HEK293 (cell line): ENCODE measurements at regions not wholly inside any gene's neighbourhood (a gene's known extent, or its start where the extent isn't known, plus 50 kb on each side); places are given as distances from the start of the nearest gene placed in this dataset.
A peak's percentile ranks its signal among the peaks of the same experiment; 100 is the strongest.

Source experiments
- CTCF ChIA-PET: fragments of 350-600 bp; formaldehyde crosslinking; extraction: SDS; loops from one replicate; lab custom pipeline; 2021; ENCODE audit warnings: antibody characterized with exemption; lab: Yijun Ruan, JAX
- POLR2A ChIA-PET: fragments of 300-600 bp; formaldehyde crosslinking; extraction: SDS; loops from one replicate; lab custom pipeline; 2020; ENCODE audit warnings: antibody characterized with exemption, inconsistent platforms; lab: Yijun Ruan, JAX
- H3K27ac ChIP-seq: fragments of 200-500 bp; sonication (Bioruptor generic); 2 replicates; pipeline ENCODE4 v1.5.1; 2014; ENCODE audit warnings: low read depth, low read length, control low read depth, inconsistent platforms; ENCODE audit errors: extremely low read depth
- H3K36me3 ChIP-seq, 2 experiments: fragments of 200-500 bp in 1 of 2; sonication (Bioruptor generic) in 1 of 2; 1 replicate in 1 of 2; 2 replicates in 1 of 2; pipeline ENCODE4 v1.5.1; 2014 to 2017; ENCODE audit warnings: inconsistent platforms in 2 of 2, low read length in 2 of 2; ENCODE audit not compliant: control insufficient read depth in 2 of 2, insufficient read depth in 1 of 2
- H3K4me1 ChIP-seq: fragments of 200-500 bp; sonication (Bioruptor generic); 2 replicates; pipeline ENCODE4 v1.5.1; 2014; ENCODE audit warnings: mild to moderate bottlenecking, low read length, inconsistent platforms; ENCODE audit not compliant: control insufficient read depth, insufficient read depth
- H3K4me3 ChIP-seq: 2 replicates; pipeline ENCODE4 v1.5.1; 2011; ENCODE audit warnings: low read depth, mild to moderate bottlenecking, control low read depth, low read length, moderate library complexity
- H3K9me3 ChIP-seq: fragments of 200-500 bp; sonication (Bioruptor generic); 2 replicates; pipeline ENCODE4 v1.5.1; 2014; ENCODE audit warnings: low read depth, low read length, inconsistent platforms; ENCODE audit not compliant: control insufficient read depth, insufficient read depth
- BCL11B ChIP-seq: fragments of 450-650 bp; formaldehyde crosslinking; IDR thresholded peaks from 2 replicates; pipeline ENCODE4 v1.5.1; 2016; ENCODE audit warnings: low read depth, missing biosample characterization, missing genetic modification characterization
- CTCF ChIP-seq: fragments of 450-650 bp; formaldehyde crosslinking; IDR thresholded peaks from 2 replicates; pipeline ENCODE4 v1.5.1; 2016; ENCODE audit warnings: missing biosample characterization, missing genetic modification characterization
- EGR2 ChIP-seq: fragments of 450-650 bp; formaldehyde crosslinking; IDR thresholded peaks from 2 replicates; pipeline ENCODE4 v1.5.1; 2016; ENCODE audit warnings: low read depth, missing biosample characterization, missing genetic modification characterization
- FEZF1 ChIP-seq: fragments of 450-650 bp; formaldehyde crosslinking; IDR thresholded peaks from 2 replicates; pipeline ENCODE4 v1.5.1; 2016; ENCODE audit warnings: missing biosample characterization, missing genetic modification characterization
- KLF9 ChIP-seq: fragments of 450-650 bp; formaldehyde crosslinking; IDR thresholded peaks from 2 replicates; pipeline ENCODE4 v1.5.1; 2016; ENCODE audit warnings: missing biosample characterization, missing genetic modification characterization, low read depth
- MEIS1 ChIP-seq: sonication (generic); formaldehyde crosslinking; IDR thresholded peaks from 2 replicates; pipeline ENCODE4 v1.8.1; 2022; ENCODE audit warnings: missing genetic modification reagents, mild to moderate bottlenecking, borderline replicate concordance
- PATZ1 ChIP-seq: fragments of 450-650 bp; formaldehyde crosslinking; IDR thresholded peaks from 2 replicates; pipeline ENCODE4 v1.5.1; 2016; ENCODE audit warnings: missing biosample characterization, missing genetic modification characterization
- PRDM10 ChIP-seq: fragments of 450-650 bp; formaldehyde crosslinking; IDR thresholded peaks from 2 replicates; pipeline ENCODE4 v1.5.1; 2016; ENCODE audit warnings: missing biosample characterization, missing genetic modification characterization
- SCRT2 ChIP-seq: fragments of 450-650 bp; formaldehyde crosslinking; IDR thresholded peaks from 2 replicates; pipeline ENCODE4 v1.5.1; 2016; ENCODE audit warnings: missing biosample characterization, missing genetic modification characterization
- SP3 ChIP-seq: fragments of 450-650 bp; formaldehyde crosslinking; IDR thresholded peaks from 2 replicates; pipeline ENCODE4 v1.5.1; 2016; ENCODE audit warnings: missing biosample characterization, missing genetic modification characterization
- ZBTB17 ChIP-seq: fragments of 450-650 bp; formaldehyde crosslinking; IDR thresholded peaks from 2 replicates; pipeline ENCODE4 v1.5.1; 2016; ENCODE audit warnings: missing biosample characterization, missing genetic modification characterization
- ZBTB48 ChIP-seq: fragments of 450-650 bp; formaldehyde crosslinking; IDR thresholded peaks from 2 replicates; pipeline ENCODE4 v1.5.1; 2016; ENCODE audit warnings: missing biosample characterization, missing genetic modification characterization
- ZFP69B ChIP-seq: fragments of 450-650 bp; formaldehyde crosslinking; IDR thresholded peaks from 2 replicates; pipeline ENCODE4 v1.5.1; 2016; ENCODE audit warnings: missing biosample characterization, missing genetic modification characterization
- ZNF19 ChIP-seq: fragments of 450-650 bp; formaldehyde crosslinking; IDR thresholded peaks from 2 replicates; pipeline ENCODE4; 2016; ENCODE audit warnings: missing biosample characterization, missing genetic modification characterization, low read depth
- ZNF248 ChIP-seq: fragments of 450-650 bp; formaldehyde crosslinking; IDR thresholded peaks from 2 replicates; pipeline ENCODE4 v1.5.1; 2017; ENCODE audit warnings: missing biosample characterization, missing genetic modification characterization
- ZNF292 ChIP-seq: fragments of 450-650 bp; formaldehyde crosslinking; IDR thresholded peaks from 2 replicates; pipeline ENCODE4 v1.5.1; 2016; ENCODE audit warnings: low read depth, missing biosample characterization, missing genetic modification characterization, borderline replicate concordance
- ZNF324 ChIP-seq: fragments of 450-650 bp; formaldehyde crosslinking; IDR thresholded peaks from 2 replicates; pipeline ENCODE4 v1.5.1; 2016; ENCODE audit warnings: missing biosample characterization, missing genetic modification characterization
- ZNF335 ChIP-seq: fragments of 450-650 bp; formaldehyde crosslinking; conservative IDR thresholded peaks from 2 replicates; pipeline ENCODE4 v1.5.1; 2016; ENCODE audit warnings: missing biosample characterization, missing genetic modification characterization
- ZNF37A ChIP-seq: fragments of 450-650 bp; IDR thresholded peaks from 2 replicates; pipeline ENCODE4 v1.5.1; 2018; ENCODE audit warnings: missing biosample characterization, missing genetic modification characterization
- ZNF423 ChIP-seq: fragments of 450-650 bp; formaldehyde crosslinking; IDR thresholded peaks from 2 replicates; pipeline ENCODE4 v1.5.1; 2016; ENCODE audit warnings: missing biosample characterization, missing genetic modification characterization
- ZNF571 ChIP-seq: fragments of 450-650 bp; formaldehyde crosslinking; IDR thresholded peaks from 2 replicates; pipeline ENCODE4 v1.5.0; 2017; ENCODE audit warnings: missing biosample characterization, missing genetic modification characterization
- ZNF654 ChIP-seq: fragments of 450-650 bp; formaldehyde crosslinking; IDR thresholded peaks from 2 replicates; pipeline ENCODE4 v1.5.1; 2016; ENCODE audit warnings: low read depth, missing biosample characterization, missing genetic modification characterization
- ZNF660 ChIP-seq: fragments of 450-650 bp; IDR thresholded peaks from 2 replicates; pipeline ENCODE4 v1.5.1; 2018; ENCODE audit warnings: missing biosample characterization, mild to moderate bottlenecking, missing genetic modification characterization
- ZSCAN4 ChIP-seq: fragments of 450-650 bp; formaldehyde crosslinking; IDR thresholded peaks from 2 replicates; pipeline ENCODE4 v1.5.1; 2017; ENCODE audit warnings: missing biosample characterization, missing genetic modification characterization
- TF ChIP-seq, protein P1 (sequence below): fragments of 450-650 bp; formaldehyde crosslinking; conservative IDR thresholded peaks from 2 replicates; pipeline ENCODE4 v1.5.1; 2016; ENCODE audit warnings: low read depth, missing biosample characterization, missing genetic modification characterization

- H3K9me3 ChIP-seq, result no peaks in the 10 kb centered on the region
- no peaks in the 10 kb centered on the region for H3K4me1 ChIP-seq
- no peak overlapping the region for H3K27ac ChIP-seq
- ChIA-PET POLR2A (interaction anchor here (0.6 to 0.7 kb wide), 2 partner anchors 289 to 292 kb away, joined by 3 read pairs; no protein-coding TSS in a partner anchor), CTCF (interaction anchor here (0.5 to 2.2 kb wide), 58 partner anchors 10 to 915 kb away, joined by 3 to 17 read pairs (median 3); no protein-coding TSS in a partner anchor)
- H3K36me3 ChIP-seq, result no peaks in the 10 kb centered on the region
- no peak overlapping the region for H3K4me3 ChIP-seq
- TF ChIP-seq PATZ1 (tag by site-specific recombination) (peak; percentile 55), ZNF324 (tag by site-specific recombination) (0 out of 2 replicates have a peak, but pooled peaks have one; percentile 63), SCRT2 (peak; percentile 95), CTCF (peak; percentile 67), KLF9 (tag by site-specific recombination) (no peak), ZNF654 (tag by site-specific recombination) (peak; percentile 93), ZNF248 (tag by site-specific recombination) (no peak), BCL11B (tag by site-specific recombination) (no peak), PRDM10 (tag by site-specific recombination) (peak; percentile 20; the same call in 1 of the 2 replicates), ZNF19 (tag by site-specific recombination) (no peak), ZNF660 (peak; percentile 80), ZBTB48 (tag by site-specific recombination) (0 out of 2 replicates have a peak, but pooled peaks have one; percentile 53), ZNF37A (tag by site-specific recombination) (no peak), MEIS1 (CRISPR knock-in tag) (no peak), ZNF335 (tag by site-specific recombination) (peak; percentile 85), ZSCAN4 (tag by site-specific recombination) (0 out of 2 replicates have a peak, but pooled peaks have one; percentile 30), ZFP69B (tag by site-specific recombination) (0 out of 2 replicates have a peak, but pooled peaks have one; percentile 25), ZNF571 (tag by site-specific recombination) (no peak), FEZF1 (tag by site-specific recombination) (peak; percentile 29), ZBTB17 (tag by site-specific recombination) (0 out of 2 replicates have a peak, but pooled peaks have one; percentile 7), ZNF292 (tag by site-specific recombination) (no peak), ZNF423 (no peak), SP3 (0 out of 2 replicates have a peak, but pooled peaks have one; percentile 21), EGR2 (tag by site-specific recombination) (0 out of 2 replicates have a peak, but pooled peaks have one; percentile 11)
- TF ChIP-seq, protein P1, sequence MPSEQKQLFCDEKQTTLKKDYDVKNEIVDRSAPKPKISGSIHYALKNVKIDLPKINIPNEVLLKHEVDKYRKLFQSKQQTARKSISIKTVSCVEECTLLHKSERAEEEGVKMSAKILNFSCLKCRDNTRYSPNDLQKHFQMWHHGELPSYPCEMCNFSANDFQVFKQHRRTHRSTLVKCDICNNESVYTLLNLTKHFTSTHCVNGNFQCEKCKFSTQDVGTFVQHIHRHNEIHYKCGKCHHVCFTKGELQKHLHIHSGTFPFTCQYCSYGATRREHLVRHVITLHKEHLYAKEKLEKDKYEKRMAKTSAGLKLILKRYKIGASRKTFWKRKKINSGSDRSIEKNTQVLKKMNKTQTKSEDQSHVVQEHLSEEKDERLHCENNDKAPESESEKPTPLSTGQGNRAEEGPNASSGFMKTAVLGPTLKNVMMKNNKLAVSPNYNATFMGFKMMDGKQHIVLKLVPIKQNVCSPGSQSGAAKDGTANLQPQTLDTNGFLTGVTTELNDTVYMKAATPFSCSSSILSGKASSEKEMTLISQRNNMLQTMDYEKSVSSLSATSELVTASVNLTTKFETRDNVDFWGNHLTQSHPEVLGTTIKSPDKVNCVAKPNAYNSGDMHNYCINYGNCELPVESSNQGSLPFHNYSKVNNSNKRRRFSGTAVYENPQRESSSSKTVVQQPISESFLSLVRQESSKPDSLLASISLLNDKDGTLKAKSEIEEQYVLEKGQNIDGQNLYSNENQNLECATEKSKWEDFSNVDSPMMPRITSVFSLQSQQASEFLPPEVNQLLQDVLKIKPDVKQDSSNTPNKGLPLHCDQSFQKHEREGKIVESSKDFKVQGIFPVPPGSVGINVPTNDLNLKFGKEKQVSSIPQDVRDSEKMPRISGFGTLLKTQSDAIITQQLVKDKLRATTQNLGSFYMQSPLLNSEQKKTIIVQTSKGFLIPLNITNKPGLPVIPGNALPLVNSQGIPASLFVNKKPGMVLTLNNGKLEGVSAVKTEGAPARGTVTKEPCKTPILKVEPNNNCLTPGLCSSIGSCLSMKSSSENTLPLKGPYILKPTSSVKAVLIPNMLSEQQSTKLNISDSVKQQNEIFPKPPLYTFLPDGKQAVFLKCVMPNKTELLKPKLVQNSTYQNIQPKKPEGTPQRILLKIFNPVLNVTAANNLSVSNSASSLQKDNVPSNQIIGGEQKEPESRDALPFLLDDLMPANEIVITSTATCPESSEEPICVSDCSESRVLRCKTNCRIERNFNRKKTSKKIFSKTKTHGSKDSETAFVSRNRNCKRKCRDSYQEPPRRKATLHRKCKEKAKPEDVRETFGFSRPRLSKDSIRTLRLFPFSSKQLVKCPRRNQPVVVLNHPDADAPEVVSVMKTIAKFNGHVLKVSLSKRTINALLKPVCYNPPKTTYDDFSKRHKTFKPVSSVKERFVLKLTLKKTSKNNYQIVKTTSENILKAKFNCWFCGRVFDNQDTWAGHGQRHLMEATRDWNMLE, result peak; percentile 78
These were observed 556.8 kb downstream of the PTPRU start for GRCh38 chr1:29793101-29793546.
